HL-60 (cell line): ENCODE measurements at regions not wholly inside any gene's neighbourhood (a gene's known extent, or its start where the extent isn't known, plus 50 kb on each side); places are given as distances from the start of the nearest gene placed in this dataset.

ENCODE experiments used
- DNase-seq, 2 experiments: peaks; one replicate each; pipeline ENCODE4 v3.0.0-alpha.2; 2010 to 2020; ENCODE audit warnings: low read depth in 1 of 2, low spot score in 1 of 2
- H3K27ac ChIP-seq: fragments of 250-450 bp; sonication (Bioruptor Pico); replicated peaks from 2 replicates; pipeline ENCODE4 v1.5.1; 2020; ENCODE audit warnings: mild to moderate bottlenecking, moderate library complexity
- H3K27me3 ChIP-seq: fragments of 250-450 bp; sonication (Bioruptor Pico); 2 replicates; pipeline ENCODE4 v1.5.1; 2021; ENCODE audit warnings: mild to moderate bottlenecking, moderate library complexity; ENCODE audit not compliant: insufficient read depth, poor library complexity, severe bottlenecking
- H3K4me3 ChIP-seq: replicated peaks from 2 replicates; pipeline ENCODE4 v1.5.1; 2011; ENCODE audit warnings: mild to moderate bottlenecking, control low read depth, low read length; ENCODE audit not compliant: insufficient read depth
- CTCF ChIP-seq: IDR thresholded peaks from one replicate; pipeline ENCODE4 v1.5.1; 2011; ENCODE audit warnings: low read length, control low read depth, inconsistent platforms; ENCODE audit not compliant: insufficient read depth
- GABPA ChIP-seq: IDR thresholded peaks from 2 replicates; pipeline ENCODE4 v1.6.1; 2012; ENCODE audit warnings: low read depth
- POLR2AphosphoS5 ChIP-seq: IDR thresholded peaks from 2 replicates; pipeline ENCODE4 v1.6.1; 2012; ENCODE audit warnings: low read depth
- SPI1 ChIP-seq: IDR thresholded peaks from 2 replicates; pipeline ENCODE4 v1.6.1; 2012; ENCODE audit warnings: low read depth, mild to moderate bottlenecking, borderline replicate concordance
- TF ChIP-seq, protein P1 (sequence below): IDR thresholded peaks from 2 replicates; pipeline ENCODE4 v1.6.1; 2012; ENCODE audit warnings: low read depth; ENCODE audit not compliant: insufficient replicate concordance

- TF ChIP-seq, protein P1, sequence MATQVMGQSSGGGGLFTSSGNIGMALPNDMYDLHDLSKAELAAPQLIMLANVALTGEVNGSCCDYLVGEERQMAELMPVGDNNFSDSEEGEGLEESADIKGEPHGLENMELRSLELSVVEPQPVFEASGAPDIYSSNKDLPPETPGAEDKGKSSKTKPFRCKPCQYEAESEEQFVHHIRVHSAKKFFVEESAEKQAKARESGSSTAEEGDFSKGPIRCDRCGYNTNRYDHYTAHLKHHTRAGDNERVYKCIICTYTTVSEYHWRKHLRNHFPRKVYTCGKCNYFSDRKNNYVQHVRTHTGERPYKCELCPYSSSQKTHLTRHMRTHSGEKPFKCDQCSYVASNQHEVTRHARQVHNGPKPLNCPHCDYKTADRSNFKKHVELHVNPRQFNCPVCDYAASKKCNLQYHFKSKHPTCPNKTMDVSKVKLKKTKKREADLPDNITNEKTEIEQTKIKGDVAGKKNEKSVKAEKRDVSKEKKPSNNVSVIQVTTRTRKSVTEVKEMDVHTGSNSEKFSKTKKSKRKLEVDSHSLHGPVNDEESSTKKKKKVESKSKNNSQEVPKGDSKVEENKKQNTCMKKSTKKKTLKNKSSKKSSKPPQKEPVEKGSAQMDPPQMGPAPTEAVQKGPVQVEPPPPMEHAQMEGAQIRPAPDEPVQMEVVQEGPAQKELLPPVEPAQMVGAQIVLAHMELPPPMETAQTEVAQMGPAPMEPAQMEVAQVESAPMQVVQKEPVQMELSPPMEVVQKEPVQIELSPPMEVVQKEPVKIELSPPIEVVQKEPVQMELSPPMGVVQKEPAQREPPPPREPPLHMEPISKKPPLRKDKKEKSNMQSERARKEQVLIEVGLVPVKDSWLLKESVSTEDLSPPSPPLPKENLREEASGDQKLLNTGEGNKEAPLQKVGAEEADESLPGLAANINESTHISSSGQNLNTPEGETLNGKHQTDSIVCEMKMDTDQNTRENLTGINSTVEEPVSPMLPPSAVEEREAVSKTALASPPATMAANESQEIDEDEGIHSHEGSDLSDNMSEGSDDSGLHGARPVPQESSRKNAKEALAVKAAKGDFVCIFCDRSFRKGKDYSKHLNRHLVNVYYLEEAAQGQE, result no peak
- TF ChIP-seq GABPA (no peak), SPI1 (no peak), CTCF (no peak), POLR2AphosphoS5 (no peak)
- no peak for DNase-seq
- Histone ChIP-seq H3K27ac (no peak overlapping the region), H3K27me3 (peaks cover 2% of the 10 kb centered on the region), H3K4me3 (no peak overlapping the region)
These were observed 392.0 kb downstream of the SPRY1 start for GRCh38 chr4:123788577-123788976.

GRCh38 chr4:123790681-123791080 is 394.1 kb downstream of the SPRY1 start:
- H3K4me3 ChIP-seq, result no peak overlapping the region
- H3K27ac ChIP-seq, result no peak overlapping the region
- no peak for DNase-seq
- peaks cover 4% of the 10 kb centered on the region for H3K27me3 ChIP-seq
- TF ChIP-seq GABPA (no peak), SPI1 (no peak), CTCF (no peak), POLR2AphosphoS5 (no peak)
- TF ChIP-seq, protein P1, result no peak

GRCh38 chr4:123802082-123802645 is 405.6 kb downstream of the SPRY1 start:
- DNase-seq, result no peak
- Histone ChIP-seq H3K27me3 (no peaks in the 10 kb centered on the region), H3K4me3 (no peak overlapping the region), H3K27ac (no peak overlapping the region)
- TF ChIP-seq, protein P1, result no peak
- no peak for TF ChIP-seq GABPA
- TF ChIP-seq SPI1, result no peak
- TF ChIP-seq POLR2AphosphoS5, result no peak
- TF ChIP-seq CTCF, result no peak
